Upper lobe of left lung (tissue), 6 donors: ENCODE measurements at regions not wholly inside any gene's neighbourhood (a gene's known extent, or its start where the extent isn't known, plus 50 kb on each side); places are given as distances from the start of the nearest gene placed in this dataset.

Experiments used
- ATAC-seq, 2 donors: fragments of 200-7000 bp; cut with Tn5 transposase; one replicate each; pipeline ENCODE4 v1.9.1; 2022; ENCODE audit warnings: mild to moderate bottlenecking in 2 of 2, moderate library complexity in 2 of 2; ENCODE audit not compliant: low FRiP score in 2 of 2
- DNase-seq, 2 donors: peaks; one replicate each; pipeline ENCODE4 v3.0.0-alpha.2; 2019 to 2020
- H3K27ac ChIP-seq, 4 donors: fragments of 200-600 bp; sonication (generic); one replicate each; pipeline ENCODE4 v1.5.1; 2016 to 2019
- H3K27me3 ChIP-seq, 4 donors: fragments of 200-600 bp; sonication (generic); one replicate each; pipeline ENCODE4 v1.5.1; 2017 to 2019
- H3K36me3 ChIP-seq, 4 donors: fragments of 200-600 bp; sonication (generic); one replicate each; pipeline ENCODE4 v1.5.1; 2016 to 2019
- H3K4me1 ChIP-seq, 4 donors: fragments of 200-600 bp; sonication (generic); one replicate each; pipeline ENCODE4 v1.5.1; 2018 to 2019
- H3K4me3 ChIP-seq, 4 donors: fragments of 200-600 bp; sonication (generic); one replicate each; pipeline ENCODE4 v1.5.1; 2017 to 2019; ENCODE audit warnings: mild to moderate bottlenecking in 2 of 4, moderate library complexity in 1 of 4
- H3K9me3 ChIP-seq, 4 donors: fragments of 200-600 bp; sonication (generic); one replicate each; pipeline ENCODE4 v1.5.1; 2018 to 2019
- EP300 ChIP-seq, 4 donors: sonication (generic); formaldehyde crosslinking; IDR thresholded peaks; one replicate each; pipeline ENCODE4 v1.5.1; 2017; ENCODE audit warnings: antibody characterized with exemption in 4 of 4, control low read depth in 2 of 4
- POLR2A ChIP-seq, 4 donors: fragments of 450-650 bp; IDR thresholded peaks; one replicate each; pipeline ENCODE4 v1.5.1; 2016 to 2017; ENCODE audit warnings: antibody characterized with exemption in 4 of 4, mild to moderate bottlenecking in 2 of 4
- POLR2AphosphoS5 ChIP-seq, 2 donors: sonication (generic); formaldehyde crosslinking; IDR thresholded peaks; one replicate each; pipeline ENCODE4 v1.5.1; 2017; ENCODE audit warnings: antibody characterized with exemption in 2 of 2
- WGBS, 2 donors: methylation state at CpG; one replicate each; pipeline ENCODE4 v1.1.5; 2017 to 2018; 5-methylcytosine and 5-hydroxymethylcytosine counted together
- TF ChIP-seq, protein P1 (sequence below), 6 experiments: fragments of 450-650 bp in 4 of 6; fragments of 200-600 bp in 2 of 6; sonication (generic) in 2 of 6; IDR thresholded peaks; one replicate each; pipeline ENCODE4 v1.5.1; 2016 to 2019; ENCODE audit warnings: antibody characterized with exemption in 6 of 6
- donor health status: DM: no; HTN: no; CAD: no; lungs with moderate emphysema.
- donor health status: DM: no; HTN: yes; CAD: no; lungs with severe emphysema.

GRCh38 chr10:128431083-128431482 lies 304.9 kb upstream of the MKI67 start:
- Histone ChIP-seq H3K27ac (no peak overlapping the region), H3K4me3 (no peak overlapping the region), H3K36me3 (no peaks in the 10 kb centered on the region), H3K27me3 (no peaks in the 10 kb centered on the region), H3K9me3 (no peaks in the 10 kb centered on the region), H3K4me1 (no peaks in the 10 kb centered on the region)
- WGBS, 2 donors: 54 to 79% methylated on average over 10 to 12 of the region's 12 CpGs
- no peak for TF ChIP-seq EP300 (IDR thresholded peaks at IDR 0.05)
- TF ChIP-seq POLR2AphosphoS5 (IDR thresholded peaks at IDR 0.05): no peak
- TF ChIP-seq, protein P1, sequence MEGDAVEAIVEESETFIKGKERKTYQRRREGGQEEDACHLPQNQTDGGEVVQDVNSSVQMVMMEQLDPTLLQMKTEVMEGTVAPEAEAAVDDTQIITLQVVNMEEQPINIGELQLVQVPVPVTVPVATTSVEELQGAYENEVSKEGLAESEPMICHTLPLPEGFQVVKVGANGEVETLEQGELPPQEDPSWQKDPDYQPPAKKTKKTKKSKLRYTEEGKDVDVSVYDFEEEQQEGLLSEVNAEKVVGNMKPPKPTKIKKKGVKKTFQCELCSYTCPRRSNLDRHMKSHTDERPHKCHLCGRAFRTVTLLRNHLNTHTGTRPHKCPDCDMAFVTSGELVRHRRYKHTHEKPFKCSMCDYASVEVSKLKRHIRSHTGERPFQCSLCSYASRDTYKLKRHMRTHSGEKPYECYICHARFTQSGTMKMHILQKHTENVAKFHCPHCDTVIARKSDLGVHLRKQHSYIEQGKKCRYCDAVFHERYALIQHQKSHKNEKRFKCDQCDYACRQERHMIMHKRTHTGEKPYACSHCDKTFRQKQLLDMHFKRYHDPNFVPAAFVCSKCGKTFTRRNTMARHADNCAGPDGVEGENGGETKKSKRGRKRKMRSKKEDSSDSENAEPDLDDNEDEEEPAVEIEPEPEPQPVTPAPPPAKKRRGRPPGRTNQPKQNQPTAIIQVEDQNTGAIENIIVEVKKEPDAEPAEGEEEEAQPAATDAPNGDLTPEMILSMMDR (IDR thresholded peaks at IDR 0.05): no peak
- TF ChIP-seq POLR2A (IDR thresholded peaks at IDR 0.05): no peak
- no peak for DNase-seq
- no peak for ATAC-seq

DNA sequence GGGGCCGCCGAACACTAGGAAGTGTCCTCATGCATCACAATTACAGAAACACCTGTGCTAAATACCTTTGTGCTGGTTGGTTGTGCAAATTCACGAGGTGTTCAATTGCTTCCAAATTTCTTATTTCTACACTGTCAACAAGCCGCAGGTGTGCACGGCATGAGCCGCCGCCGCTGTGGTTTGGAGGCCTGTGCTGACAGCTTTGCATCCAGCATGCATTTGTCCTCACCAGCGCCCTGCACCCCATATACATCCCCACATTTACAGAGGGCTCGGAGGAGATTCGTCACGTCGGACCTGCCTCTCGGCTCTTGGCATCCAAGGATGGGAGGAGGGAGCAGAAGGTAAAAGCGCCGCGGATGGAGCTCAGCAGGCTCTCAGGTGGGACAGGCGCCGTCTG lies 305.3 kb upstream of the MKI67 start:
- no peak for ATAC-seq
- Histone ChIP-seq H3K4me3 (no peak overlapping the region), H3K4me1 (no peaks in the 10 kb centered on the region), H3K9me3 (no peaks in the 10 kb centered on the region), H3K27me3 (no peaks in the 10 kb centered on the region), H3K27ac (no peak overlapping the region), H3K36me3 (no peaks in the 10 kb centered on the region)
- TF ChIP-seq POLR2AphosphoS5 (IDR thresholded peaks at IDR 0.05) (no peak), EP300 (IDR thresholded peaks at IDR 0.05) (no peak), POLR2A (IDR thresholded peaks at IDR 0.05) (no peak)
- TF ChIP-seq, protein P1 (IDR thresholded peaks at IDR 0.05): no peak
- 80 to 89% methylated on average over 19 of the region's 19 CpGs for WGBS, 2 donors
- peak in 1 of 2 donors; percentile 70 for DNase-seq

DNA sequence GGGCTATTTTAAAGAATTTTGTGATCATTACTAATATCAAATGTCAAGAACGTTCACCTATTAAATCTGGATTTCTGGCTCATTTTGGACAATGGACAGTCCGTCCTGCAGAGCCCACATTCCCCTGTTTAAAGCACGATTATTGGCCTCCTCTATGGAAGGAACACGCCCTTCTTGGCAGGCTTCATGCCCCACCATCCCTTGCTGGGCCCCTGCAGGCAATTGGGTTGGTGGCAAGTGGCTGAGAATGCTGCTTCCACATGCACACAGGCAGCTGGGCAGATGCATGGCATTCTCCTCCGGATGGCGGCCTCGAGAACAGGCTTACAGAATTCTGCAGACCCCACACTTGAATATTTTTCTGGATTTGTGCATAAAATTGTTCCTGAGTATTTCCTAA lies 305.8 kb upstream of the MKI67 start:
- DNase-seq: no peak
- H3K36me3 ChIP-seq: no peaks in the 10 kb centered on the region
- TF ChIP-seq POLR2A (IDR thresholded peaks at IDR 0.05) (no peak), EP300 (IDR thresholded peaks at IDR 0.05) (no peak), POLR2AphosphoS5 (IDR thresholded peaks at IDR 0.05) (no peak)
- TF ChIP-seq, protein P1 (IDR thresholded peaks at IDR 0.05): no peak
- no peak overlapping the region for H3K4me3 ChIP-seq
- H3K27me3 ChIP-seq: no peaks in the 10 kb centered on the region
- no peak for ATAC-seq
- 69 to 73% methylated on average over 7 of the region's 7 CpGs for WGBS, 2 donors
- no peaks in the 10 kb centered on the region for H3K4me1 ChIP-seq
- H3K9me3 ChIP-seq: no peaks in the 10 kb centered on the region
- no peak overlapping the region for H3K27ac ChIP-seq

DNA sequence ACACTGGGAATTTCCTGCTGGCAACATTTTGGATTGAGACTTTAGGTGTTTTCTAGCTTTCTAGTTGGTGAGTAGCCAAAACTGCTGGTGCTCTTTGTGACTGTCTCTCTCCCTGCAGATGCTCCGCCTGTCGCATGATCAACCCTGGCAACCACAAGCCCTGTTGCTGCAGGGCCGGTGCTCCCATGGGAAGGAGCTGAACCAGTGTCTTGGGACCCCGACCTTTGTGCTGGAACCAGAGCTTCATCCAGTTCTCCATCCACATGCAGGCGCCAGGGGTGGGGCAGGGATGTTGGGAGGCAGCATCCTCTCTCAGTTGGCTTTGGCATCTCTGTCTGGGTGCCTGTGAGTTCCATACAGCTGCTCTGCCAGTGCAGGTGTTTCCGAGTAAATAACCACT lies 306.2 kb upstream of the MKI67 start:
- Histone ChIP-seq H3K27ac (no peak overlapping the region), H3K36me3 (no peaks in the 10 kb centered on the region), H3K4me1 (no peaks in the 10 kb centered on the region), H3K4me3 (no peak overlapping the region), H3K27me3 (no peaks in the 10 kb centered on the region), H3K9me3 (no peaks in the 10 kb centered on the region)
- TF ChIP-seq POLR2AphosphoS5 (IDR thresholded peaks at IDR 0.05) (no peak), EP300 (IDR thresholded peaks at IDR 0.05) (no peak), POLR2A (IDR thresholded peaks at IDR 0.05) (no peak)
- TF ChIP-seq, protein P1 (IDR thresholded peaks at IDR 0.05): no peak
- ATAC-seq (no peak), DNase-seq (no peak)
- 87 to 91% methylated on average over 6 of the region's 6 CpGs for WGBS, 2 donors

DNA sequence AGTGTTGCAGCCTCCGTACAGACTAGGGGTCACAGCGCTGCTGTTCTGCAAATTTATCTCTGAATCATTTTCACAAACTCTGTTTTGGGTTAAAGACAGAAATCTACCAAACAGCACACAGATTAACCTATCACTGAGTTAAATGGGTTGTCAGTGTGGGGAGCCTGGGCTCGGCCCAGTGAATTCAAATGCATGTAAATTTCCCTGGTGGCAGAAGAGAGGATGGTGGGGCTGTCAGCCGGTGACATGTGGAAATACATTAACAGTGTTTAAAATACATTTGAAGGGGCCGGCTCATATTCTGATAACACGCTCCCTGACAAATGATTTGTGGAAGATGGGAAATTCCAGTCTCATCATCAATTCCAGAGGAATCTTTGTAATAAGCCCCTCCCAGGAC lies 309.6 kb upstream of the MKI67 start:
- Histone ChIP-seq H3K4me1 (no peaks in the 10 kb centered on the region), H3K27ac (no peak overlapping the region), H3K4me3 (no peak overlapping the region), H3K27me3 (no peaks in the 10 kb centered on the region), H3K36me3 (no peaks in the 10 kb centered on the region), H3K9me3 (no peaks in the 10 kb centered on the region)
- 56 to 61% methylated on average over 6 of the region's 6 CpGs for WGBS, 2 donors
- ATAC-seq (no peak), DNase-seq (no peak)
- TF ChIP-seq POLR2AphosphoS5 (IDR thresholded peaks at IDR 0.05) (no peak), EP300 (IDR thresholded peaks at IDR 0.05) (no peak), POLR2A (IDR thresholded peaks at IDR 0.05) (no peak)
- TF ChIP-seq, protein P1 (IDR thresholded peaks at IDR 0.05): no peak
